ENCODE measurements at regions not wholly inside any gene's neighbourhood (a gene's known extent, or its start where the extent isn't known, plus 50 kb on each side); places are given as distances from the start of the nearest gene placed in this dataset.

GRCh38 chr2:14297906-14298305 is 334.6 kb upstream of the LRATD1 start:
- DNase-seq (ENCODE audit: extremely low spot score): no peak
- ChIA-PET POLR2A (no interaction called here), CTCF (no interaction called here)
- no peak for TF ChIP-seq LEF1 (IDR thresholded peaks at IDR 0.05; ENCODE audit: borderline replicate concordance)
- no peak for TF ChIP-seq ZNF384 (IDR thresholded peaks at IDR 0.05)
- no peak for TF ChIP-seq SUZ12 (IDR thresholded peaks at IDR 0.05)
- TF ChIP-seq SP1 (IDR thresholded peaks at IDR 0.05): no peak
- no peak for TF ChIP-seq NFRKB (IDR thresholded peaks at IDR 0.05)
- no peak for TF ChIP-seq L3MBTL2 (conservative IDR thresholded peaks at IDR 0.05)
- no peak for TF ChIP-seq BHLHE40 (IDR thresholded peaks at IDR 0.05; ENCODE audit: borderline replicate concordance)
- no peak for TF ChIP-seq HDGF (IDR thresholded peaks at IDR 0.05; ENCODE audit: borderline replicate concordance)
- no peak for TF ChIP-seq ELF4 (IDR thresholded peaks at IDR 0.05)
- no peak for TF ChIP-seq TARDBP (IDR thresholded peaks at IDR 0.05)
- TF ChIP-seq FOXA1 (IDR thresholded peaks at IDR 0.05): no peak
- no peak for TF ChIP-seq CTBP1 (IDR thresholded peaks at IDR 0.05; ENCODE audit: borderline replicate concordance)
- TF ChIP-seq FOXM1 (IDR thresholded peaks at IDR 0.05; ENCODE audit: borderline replicate concordance): no peak
- no peak for TF ChIP-seq ARNT (IDR thresholded peaks at IDR 0.05)
- no peak for TF ChIP-seq FOXK2 (IDR thresholded peaks at IDR 0.05)

GRCh38 chr2:14301331-14301730 is 331.2 kb upstream of the LRATD1 start:
- ChIA-PET CTCF (no interaction called here), POLR2A (no interaction called here)
- no peak for DNase-seq (ENCODE audit: extremely low spot score)
- TF ChIP-seq CTBP1 (IDR thresholded peaks at IDR 0.05; ENCODE audit: borderline replicate concordance): no peak
- TF ChIP-seq L3MBTL2 (conservative IDR thresholded peaks at IDR 0.05): no peak
- TF ChIP-seq ELF4 (IDR thresholded peaks at IDR 0.05): no peak

- TF ChIP-seq ZNF384 (IDR thresholded peaks at IDR 0.05) (no peak), CTBP1 (IDR thresholded peaks at IDR 0.05; ENCODE audit: borderline replicate concordance) (no peak), HDGF (IDR thresholded peaks at IDR 0.05; ENCODE audit: borderline replicate concordance) (no peak), ELF4 (IDR thresholded peaks at IDR 0.05) (no peak), PKNOX1 (IDR thresholded peaks at IDR 0.05) (no peak), SUZ12 (IDR thresholded peaks at IDR 0.05) (no peak), SP1 (IDR thresholded peaks at IDR 0.05) (no peak), NFRKB (IDR thresholded peaks at IDR 0.05) (no peak), ARNT (IDR thresholded peaks at IDR 0.05) (no peak), FOXK2 (IDR thresholded peaks at IDR 0.05) (no peak), FOXM1 (IDR thresholded peaks at IDR 0.05; ENCODE audit: borderline replicate concordance) (no peak), LEF1 (IDR thresholded peaks at IDR 0.05; ENCODE audit: borderline replicate concordance) (no peak), L3MBTL2 (conservative IDR thresholded peaks at IDR 0.05) (no peak), TARDBP (IDR thresholded peaks at IDR 0.05) (no peak), BHLHE40 (IDR thresholded peaks at IDR 0.05; ENCODE audit: borderline replicate concordance) (no peak)
- ChIA-PET CTCF (no interaction called here), POLR2A (no interaction called here)
- no peak for DNase-seq (ENCODE audit: extremely low spot score)
These were observed 329.0 kb upstream of the LRATD1 start for GRCh38 chr2:14303366-14304115.

- ChIA-PET CTCF (no interaction called here), POLR2A (no interaction called here)
These were observed 328.2 kb upstream of the LRATD1 start for GRCh38 chr2:14304326-14304725.

GRCh38 chr2:14306268-14306861 is 326.2 kb upstream of the LRATD1 start:
- POLR2A ChIA-PET: no interaction called here
- CTCF ChIA-PET: no interaction called here

More at GRCh38 chr2:14304326-14304725, 328.2 kb upstream of the LRATD1 start:
- no peak for DNase-seq (ENCODE audit: extremely low spot score)
- TF ChIP-seq FOXM1 (IDR thresholded peaks at IDR 0.05; ENCODE audit: borderline replicate concordance) (no peak), BHLHE40 (IDR thresholded peaks at IDR 0.05; ENCODE audit: borderline replicate concordance) (no peak), SUZ12 (IDR thresholded peaks at IDR 0.05) (no peak), NFRKB (IDR thresholded peaks at IDR 0.05) (no peak), CTBP1 (IDR thresholded peaks at IDR 0.05; ENCODE audit: borderline replicate concordance) (no peak), ELF4 (IDR thresholded peaks at IDR 0.05) (no peak), ARNT (IDR thresholded peaks at IDR 0.05) (no peak), SP1 (IDR thresholded peaks at IDR 0.05) (no peak), L3MBTL2 (conservative IDR thresholded peaks at IDR 0.05) (no peak), FOXK2 (IDR thresholded peaks at IDR 0.05) (no peak)

GRCh38 chr2:14313341-14313740 is 319.2 kb upstream of the LRATD1 start:
- DNase-seq (ENCODE audit: extremely low spot score): no peak
- ChIA-PET CTCF (no interaction called here), POLR2A (no interaction called here)
- TF ChIP-seq FOXM1 (IDR thresholded peaks at IDR 0.05; ENCODE audit: borderline replicate concordance) (no peak), SP1 (IDR thresholded peaks at IDR 0.05) (no peak)

More at GRCh38 chr2:14306268-14306861, 326.2 kb upstream of the LRATD1 start:
- no peak for DNase-seq (ENCODE audit: extremely low spot score)
- TF ChIP-seq ZNF384 (IDR thresholded peaks at IDR 0.05) (no peak), FOXM1 (IDR thresholded peaks at IDR 0.05; ENCODE audit: borderline replicate concordance) (no peak), ARNT (IDR thresholded peaks at IDR 0.05) (no peak), LEF1 (IDR thresholded peaks at IDR 0.05; ENCODE audit: borderline replicate concordance) (no peak), PKNOX1 (IDR thresholded peaks at IDR 0.05) (no peak), FOXK2 (IDR thresholded peaks at IDR 0.05) (no peak), NFRKB (IDR thresholded peaks at IDR 0.05) (no peak), HDGF (IDR thresholded peaks at IDR 0.05; ENCODE audit: borderline replicate concordance) (no peak)

GRCh38 chr2:14316594-14316993 is 315.9 kb upstream of the LRATD1 start:
- TF ChIP-seq HDGF (IDR thresholded peaks at IDR 0.05; ENCODE audit: borderline replicate concordance): no peak
- CTCF ChIA-PET: no interaction called here
- POLR2A ChIA-PET: no interaction called here
- no peak for DNase-seq (ENCODE audit: extremely low spot score)

Data from HEK293T (cell line).